ENCODE measurements at regions not wholly inside any gene's neighbourhood (a gene's known extent, or its start where the extent isn't known, plus 50 kb on each side); places are given as distances from the start of the nearest gene placed in this dataset.
"Not testable (repeated sequence)": the region's sequence is repeated elsewhere in the genome, so short reads cannot be mapped to it uniquely, and the experiment has no call there.

DNA sequence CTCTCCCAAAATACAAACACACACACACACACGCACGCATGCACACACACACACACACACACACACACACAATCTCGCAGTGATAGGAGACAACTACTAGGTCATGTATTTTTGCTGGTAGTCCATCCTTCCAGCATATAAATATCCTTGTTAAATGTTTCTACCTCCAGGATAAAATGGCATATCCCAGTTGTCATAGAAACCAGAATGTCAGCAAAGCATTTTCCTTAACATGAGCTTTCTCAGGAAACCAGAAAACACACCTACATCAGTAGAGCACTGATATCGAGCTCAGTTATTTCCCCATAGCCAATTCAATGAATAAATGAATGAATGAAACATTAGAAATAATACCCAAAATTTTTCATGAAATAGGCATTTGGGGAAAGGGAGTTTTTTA, 115.7 kb downstream of the PWWP3B start:
- Histone ChIP-seq H3K4me3 (ENCODE audit: low read depth, low read length, poor library complexity, severe bottlenecking) (no peak overlapping the region), H3K9me2 (ENCODE audit: insufficient read depth, low read length) (no peaks in the 10 kb centered on the region), H3K9me3 (ENCODE audit: low read length) (no peaks in the 10 kb centered on the region), H3K4me2 (ENCODE audit: low read length) (no peak overlapping the region), H3K79me2 (ENCODE audit: insufficient read depth, low read depth, low read length) (no peaks in the 10 kb centered on the region), H3K4me1 (ENCODE audit: insufficient read depth, low read length, poor library complexity, severe bottlenecking) (no peaks in the 10 kb centered on the region), H4K20me1 (ENCODE audit: insufficient read depth, low read length) (no peaks in the 10 kb centered on the region), H2AFZ (ENCODE audit: low read length) (no peak overlapping the region), H3K36me3 (ENCODE audit: insufficient read depth, low read length) (no peaks in the 10 kb centered on the region), H3K27ac (ENCODE audit: low read depth, low read length, poor library complexity, severe bottlenecking) (no peak overlapping the region)
- POLR2A ChIA-PET = no interaction called here
- intact Hi-C loops (cut with micrococcal nuclease; ENCODE audit: unreplicated experiment) = no loop called here
- DNase-seq (ENCODE audit: low spot score) = no peak
- TF ChIP-seq EZH2phosphoT487 (IDR thresholded peaks at IDR 0.05; ENCODE audit: borderline replicate concordance, low read depth, low read length) = no peak
- TF ChIP-seq, protein P1, sequence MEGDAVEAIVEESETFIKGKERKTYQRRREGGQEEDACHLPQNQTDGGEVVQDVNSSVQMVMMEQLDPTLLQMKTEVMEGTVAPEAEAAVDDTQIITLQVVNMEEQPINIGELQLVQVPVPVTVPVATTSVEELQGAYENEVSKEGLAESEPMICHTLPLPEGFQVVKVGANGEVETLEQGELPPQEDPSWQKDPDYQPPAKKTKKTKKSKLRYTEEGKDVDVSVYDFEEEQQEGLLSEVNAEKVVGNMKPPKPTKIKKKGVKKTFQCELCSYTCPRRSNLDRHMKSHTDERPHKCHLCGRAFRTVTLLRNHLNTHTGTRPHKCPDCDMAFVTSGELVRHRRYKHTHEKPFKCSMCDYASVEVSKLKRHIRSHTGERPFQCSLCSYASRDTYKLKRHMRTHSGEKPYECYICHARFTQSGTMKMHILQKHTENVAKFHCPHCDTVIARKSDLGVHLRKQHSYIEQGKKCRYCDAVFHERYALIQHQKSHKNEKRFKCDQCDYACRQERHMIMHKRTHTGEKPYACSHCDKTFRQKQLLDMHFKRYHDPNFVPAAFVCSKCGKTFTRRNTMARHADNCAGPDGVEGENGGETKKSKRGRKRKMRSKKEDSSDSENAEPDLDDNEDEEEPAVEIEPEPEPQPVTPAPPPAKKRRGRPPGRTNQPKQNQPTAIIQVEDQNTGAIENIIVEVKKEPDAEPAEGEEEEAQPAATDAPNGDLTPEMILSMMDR (conservative IDR thresholded peaks at IDR 0.05; ENCODE audit: low read length) = no peak
- CTCF ChIA-PET (ENCODE audit: unreplicated experiment) = no interaction called here
- BruUV-seq (replicated peaks) = no TSS peak

DNA sequence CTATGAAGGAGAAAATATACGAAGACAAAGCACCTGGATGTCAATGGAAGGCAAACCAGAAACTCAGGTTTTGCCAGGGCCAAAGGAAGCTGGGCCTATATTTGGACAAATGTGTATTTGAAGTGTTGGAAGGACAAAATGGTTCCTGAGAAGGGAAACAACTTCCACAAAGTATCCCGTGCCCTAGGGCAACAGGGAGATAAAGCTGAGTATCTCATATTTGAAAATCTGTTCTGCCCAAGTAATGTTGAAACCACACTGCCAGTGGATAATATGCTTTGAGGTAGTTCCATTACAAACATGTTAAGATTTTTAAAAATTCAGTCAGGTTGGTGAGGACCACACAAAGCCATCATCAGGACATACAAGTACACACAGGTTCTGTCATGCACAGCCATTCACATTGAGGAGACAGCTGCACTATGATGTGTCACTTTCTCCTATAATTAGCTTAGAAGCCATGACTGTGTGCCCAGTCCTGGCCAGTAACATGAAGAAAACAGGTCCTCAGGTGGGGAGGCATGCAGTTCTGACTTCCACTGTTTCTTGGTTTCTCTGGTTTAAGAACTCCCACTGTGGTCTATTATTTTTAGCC, 116.4 kb downstream of the PWWP3B start:
- Histone ChIP-seq H3K36me3 (ENCODE audit: insufficient read depth, low read length) (no peaks in the 10 kb centered on the region), H3K9me2 (ENCODE audit: insufficient read depth, low read length) (no peaks in the 10 kb centered on the region), H4K20me1 (ENCODE audit: insufficient read depth, low read length) (no peaks in the 10 kb centered on the region), H3K27ac (ENCODE audit: low read depth, low read length, poor library complexity, severe bottlenecking) (no peak overlapping the region), H2AFZ (ENCODE audit: low read length) (no peak overlapping the region), H3K4me3 (ENCODE audit: low read depth, low read length, poor library complexity, severe bottlenecking) (no peak overlapping the region), H3K9me3 (ENCODE audit: low read length) (no peaks in the 10 kb centered on the region), H3K79me2 (ENCODE audit: insufficient read depth, low read depth, low read length) (no peaks in the 10 kb centered on the region), H3K4me1 (ENCODE audit: insufficient read depth, low read length, poor library complexity, severe bottlenecking) (no peaks in the 10 kb centered on the region), H3K4me2 (ENCODE audit: low read length) (no peak overlapping the region)
- POLR2A ChIA-PET = no interaction called here
- BruUV-seq (replicated peaks) = no TSS peak
- intact Hi-C loops (cut with micrococcal nuclease; ENCODE audit: unreplicated experiment) = no loop called here
- CTCF ChIA-PET (ENCODE audit: unreplicated experiment) = no interaction called here
- TF ChIP-seq, protein P1 (conservative IDR thresholded peaks at IDR 0.05; ENCODE audit: low read length) = no peak
- no peak for TF ChIP-seq EZH2phosphoT487 (IDR thresholded peaks at IDR 0.05; ENCODE audit: borderline replicate concordance, low read depth, low read length)
- DNase-seq (ENCODE audit: low spot score) = no peak

DNA sequence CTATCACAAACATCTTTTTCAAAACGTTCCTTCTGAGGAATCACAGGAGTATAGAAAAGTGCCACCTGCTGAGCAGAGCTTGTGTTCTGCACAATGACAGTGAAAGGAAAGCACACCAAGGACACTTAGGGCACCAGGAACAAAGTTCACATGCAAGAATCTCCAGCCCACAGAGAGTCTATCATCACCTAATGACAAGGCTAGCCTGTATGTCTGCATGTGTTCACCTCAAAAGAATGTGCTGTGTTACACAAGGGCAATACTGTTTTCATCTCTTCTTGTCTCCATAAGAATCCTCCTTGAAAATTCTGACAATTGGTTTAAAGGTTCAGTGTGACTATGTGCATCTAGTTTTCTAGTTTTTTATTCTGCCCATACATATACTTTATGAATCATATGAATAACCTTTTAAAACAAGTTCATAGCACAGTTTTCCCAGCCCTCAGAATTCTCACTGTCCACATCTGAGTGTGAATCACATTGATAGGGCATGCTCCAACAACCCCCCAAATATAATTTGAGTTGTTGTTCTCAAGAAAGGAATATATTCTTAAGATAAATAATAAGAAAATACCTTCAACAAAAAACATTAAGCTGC, 118.0 kb downstream of the PWWP3B start:
- ChIA-PET CTCF (ENCODE audit: unreplicated experiment) (no interaction called here), POLR2A (no interaction called here)
- no peak for TF ChIP-seq EZH2phosphoT487 (IDR thresholded peaks at IDR 0.05; ENCODE audit: borderline replicate concordance, low read depth, low read length)
- TF ChIP-seq, protein P1 (conservative IDR thresholded peaks at IDR 0.05; ENCODE audit: low read length) = no peak
- Histone ChIP-seq H3K4me3 (ENCODE audit: low read depth, low read length, poor library complexity, severe bottlenecking) (no peak overlapping the region), H3K9me3 (ENCODE audit: low read length) (no peaks in the 10 kb centered on the region), H3K27ac (ENCODE audit: low read depth, low read length, poor library complexity, severe bottlenecking) (no peak overlapping the region), H3K4me1 (ENCODE audit: insufficient read depth, low read length, poor library complexity, severe bottlenecking) (no peaks in the 10 kb centered on the region), H3K36me3 (ENCODE audit: insufficient read depth, low read length) (no peaks in the 10 kb centered on the region), H3K4me2 (ENCODE audit: low read length) (no peak overlapping the region), H4K20me1 (ENCODE audit: insufficient read depth, low read length) (no peaks in the 10 kb centered on the region), H3K9me2 (ENCODE audit: insufficient read depth, low read length) (no peaks in the 10 kb centered on the region), H2AFZ (ENCODE audit: low read length) (no peak overlapping the region), H3K79me2 (ENCODE audit: insufficient read depth, low read depth, low read length) (no peaks in the 10 kb centered on the region)
- intact Hi-C loops (cut with micrococcal nuclease; ENCODE audit: unreplicated experiment) = no loop called here
- no TSS peak for BruUV-seq (replicated peaks)
- DNase-seq (ENCODE audit: low spot score) = no peak

DNA sequence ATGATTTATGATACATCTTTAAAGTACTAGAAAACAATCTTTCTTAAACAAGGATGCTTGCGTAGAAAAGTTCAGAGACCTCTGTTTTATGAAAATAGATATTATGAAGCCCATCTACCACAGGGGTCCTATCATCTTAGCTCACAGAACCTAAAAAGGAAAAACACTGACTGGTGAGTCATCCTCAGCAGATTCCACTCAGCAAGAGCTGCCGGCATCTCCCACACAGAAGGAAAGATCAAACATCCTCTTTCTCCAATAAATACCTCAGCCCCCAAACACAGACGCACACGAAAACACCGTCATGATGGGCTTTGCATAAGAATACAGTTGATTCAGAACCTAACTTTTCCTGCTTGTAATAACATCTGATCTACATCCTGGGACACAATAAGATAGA, 122.7 kb downstream of the PWWP3B start:
- intact Hi-C loops (cut with micrococcal nuclease; ENCODE audit: unreplicated experiment); H4K20me1 ChIP-seq (ENCODE audit: insufficient read depth, low read length); H3K79me2 ChIP-seq (ENCODE audit: insufficient read depth, low read depth, low read length); DNase-seq (ENCODE audit: low spot score); H3K36me3 ChIP-seq (ENCODE audit: insufficient read depth, low read length); H3K4me1 ChIP-seq (ENCODE audit: insufficient read depth, low read length, poor library complexity, severe bottlenecking); H3K4me3 ChIP-seq (ENCODE audit: low read depth, low read length, poor library complexity, severe bottlenecking); CTCF ChIA-PET (ENCODE audit: unreplicated experiment); H3K9me3 ChIP-seq (ENCODE audit: low read length); H2AFZ ChIP-seq (ENCODE audit: low read length); H3K9me2 ChIP-seq (ENCODE audit: insufficient read depth, low read length); POLR2A ChIA-PET; H3K27ac ChIP-seq (ENCODE audit: low read depth, low read length, poor library complexity, severe bottlenecking); H3K4me2 ChIP-seq (ENCODE audit: low read length); BruUV-seq (replicated peaks): not testable (repeated sequence)
